BE2C (cell line): ENCODE measurements at regions not wholly inside any gene's neighbourhood (a gene's known extent, or its start where the extent isn't known, plus 50 kb on each side); places are given as distances from the start of the nearest gene placed in this dataset.

ENCODE experiments used
- DNase-seq: peaks from one replicate; pipeline ENCODE4 v3.0.0-alpha.2; 2020
- H3K27me3 ChIP-seq: fragments of 250-450 bp; sonication (Bioruptor Pico); 2 replicates; pipeline ENCODE4 v1.5.1; 2020; ENCODE audit warnings: mild to moderate bottlenecking
- H3K36me3 ChIP-seq: fragments of 250-450 bp; sonication (Bioruptor Pico); 2 replicates; pipeline ENCODE4 v1.5.1; 2020; ENCODE audit warnings: mild to moderate bottlenecking
- H3K4me1 ChIP-seq: fragments of 250-450 bp; sonication (Bioruptor Pico); 2 replicates; pipeline ENCODE4 v1.5.1; 2020
- H3K4me3 ChIP-seq: 2 replicates; pipeline ENCODE4 v1.5.1; 2011; ENCODE audit warnings: low read depth, low read length
- H3K9me3 ChIP-seq: fragments of 250-450 bp; sonication (Bioruptor Pico); 2 replicates; pipeline ENCODE4 v1.5.1; 2020
- CTCF ChIP-seq: IDR thresholded peaks from 2 replicates; pipeline ENCODE4 v1.5.1; 2012; ENCODE audit warnings: mild to moderate bottlenecking, low read depth, low read length

- H3K27me3 ChIP-seq: no peaks in the 10 kb centered on the region
- DNase-seq: no peak
- H3K4me3 ChIP-seq: no peak overlapping the region
- H3K9me3 ChIP-seq: no peaks in the 10 kb centered on the region
- TF ChIP-seq CTCF: no peak
- H3K36me3 ChIP-seq: no peaks in the 10 kb centered on the region
- peaks cover 6% of the 10 kb centered on the region; the same call in 1 of the 2 replicates for H3K4me1 ChIP-seq
Observed at GRCh38 chr14:71711125-71711524, 221.1 kb upstream of the RGS6 start.

- peaks cover 6% of the 10 kb centered on the region; the same call in 1 of the 2 replicates for H3K4me1 ChIP-seq
- no peak overlapping the region for H3K4me3 ChIP-seq
- H3K9me3 ChIP-seq: no peaks in the 10 kb centered on the region
- peak; percentile 21 for DNase-seq
- H3K36me3 ChIP-seq: no peaks in the 10 kb centered on the region
- no peak for TF ChIP-seq CTCF
- H3K27me3 ChIP-seq: no peaks in the 10 kb centered on the region
Observed at GRCh38 chr14:71711619-71712018, 220.6 kb upstream of the RGS6 start.

GRCh38 chr14:71712478-71712877 is 219.8 kb upstream of the RGS6 start:
- no peak for TF ChIP-seq CTCF
- DNase-seq: no peak
- Histone ChIP-seq H3K27me3 (no peaks in the 10 kb centered on the region), H3K9me3 (no peaks in the 10 kb centered on the region), H3K4me3 (no peak overlapping the region), H3K36me3 (no peaks in the 10 kb centered on the region), H3K4me1 (peaks cover 6% of the 10 kb centered on the region; the same call in 1 of the 2 replicates)

- Histone ChIP-seq H3K36me3 (no peaks in the 10 kb centered on the region), H3K4me1 (peaks cover 6% of the 10 kb centered on the region; the same call in 1 of the 2 replicates), H3K27me3 (no peaks in the 10 kb centered on the region), H3K9me3 (no peaks in the 10 kb centered on the region), H3K4me3 (no peak overlapping the region)
- DNase-seq: no peak
- no peak for TF ChIP-seq CTCF
Observed at GRCh38 chr14:71713016-71713415, 219.2 kb upstream of the RGS6 start.

- no peak for DNase-seq
- no peaks in the 10 kb centered on the region for H3K9me3 ChIP-seq
- H3K36me3 ChIP-seq: no peaks in the 10 kb centered on the region
- no peak for TF ChIP-seq CTCF
- H3K27me3 ChIP-seq: no peaks in the 10 kb centered on the region
- H3K4me3 ChIP-seq: no peak overlapping the region
- peaks cover 6% of the 10 kb centered on the region; the same call in 1 of the 2 replicates for H3K4me1 ChIP-seq
Observed at GRCh38 chr14:71713451-71713850, 218.8 kb upstream of the RGS6 start.

- no peak for TF ChIP-seq CTCF
- H3K9me3 ChIP-seq: no peaks in the 10 kb centered on the region
- H3K4me1 ChIP-seq: peaks cover 6% of the 10 kb centered on the region; the same call in 1 of the 2 replicates
- H3K36me3 ChIP-seq: no peaks in the 10 kb centered on the region
- no peaks in the 10 kb centered on the region for H3K27me3 ChIP-seq
- H3K4me3 ChIP-seq: no peak overlapping the region
- no peak for DNase-seq
Observed at GRCh38 chr14:71714225-71714624, 218.0 kb upstream of the RGS6 start.
